Fibroblast of lung (primary cell): ENCODE measurements at regions not wholly inside any gene's neighbourhood (a gene's known extent, or its start where the extent isn't known, plus 50 kb on each side); places are given as distances from the start of the nearest gene placed in this dataset.

Experiments
- DNase-seq, 2 donors: peaks; one replicate each; pipeline versions ENCODE4 v3.0.0 to v3.0.0-alpha.2; 2010; ENCODE audit warnings: low read depth in 2 of 2
- H2AFZ ChIP-seq: 2 replicates; pipeline ENCODE4 v1.5.1; 2012; ENCODE audit warnings: low read length, control low read depth, inconsistent platforms
- H3K27ac ChIP-seq: 2 replicates; pipeline ENCODE4 v1.5.1; 2011; ENCODE audit warnings: low read length, control low read depth; ENCODE audit not compliant: insufficient read depth
- H3K27me3 ChIP-seq: 2 replicates; pipeline ENCODE4 v1.5.1; 2011; ENCODE audit warnings: mild to moderate bottlenecking, low read length; ENCODE audit not compliant: control insufficient read depth, insufficient read depth
- H3K36me3 ChIP-seq: 2 replicates; pipeline ENCODE4 v1.5.1; 2011; ENCODE audit warnings: low read length; ENCODE audit not compliant: control insufficient read depth, insufficient read depth
- H3K4me1 ChIP-seq: 2 replicates; pipeline ENCODE4 v1.5.1; 2011; ENCODE audit warnings: low read length; ENCODE audit not compliant: control insufficient read depth, insufficient read depth; ENCODE audit errors: extremely low read depth
- H3K4me2 ChIP-seq: 2 replicates; pipeline ENCODE4 v1.5.1; 2011; ENCODE audit warnings: low read length, control low read depth; ENCODE audit not compliant: insufficient read depth; ENCODE audit errors: extremely low read depth
- H3K4me3 ChIP-seq, 4 experiments: fragments of 200-600 bp in 1 of 4; sonication (generic) in 1 of 4; replicated peaks in 1 of 4; 2 replicates each; pipeline ENCODE4 v1.5.1; 2011 to 2016; ENCODE audit warnings: low read length in 4 of 4, low read depth in 3 of 4, mild to moderate bottlenecking in 3 of 4, control low read depth in 2 of 4, inconsistent platforms in 1 of 4, mixed read lengths in 1 of 4; ENCODE audit not compliant: insufficient read depth in 1 of 4; ENCODE audit errors: control extremely low read depth in 1 of 4
- H3K79me2 ChIP-seq: 2 replicates; pipeline ENCODE4 v1.5.1; 2012; ENCODE audit warnings: mild to moderate bottlenecking, low read length, inconsistent platforms; ENCODE audit not compliant: control insufficient read depth, insufficient read depth
- H3K9ac ChIP-seq: 2 replicates; pipeline ENCODE4 v1.5.1; 2011; ENCODE audit warnings: mild to moderate bottlenecking, low read length, control low read depth; ENCODE audit not compliant: insufficient read depth
- H3K9me3 ChIP-seq: 2 replicates; pipeline ENCODE4 v1.5.1; 2012; ENCODE audit warnings: low read depth, low read length; ENCODE audit not compliant: control insufficient read depth, insufficient read depth
- H4K20me1 ChIP-seq: 2 replicates; pipeline ENCODE4 v1.5.1; 2011; ENCODE audit warnings: low read length; ENCODE audit not compliant: control insufficient read depth, insufficient read depth; ENCODE audit errors: extremely low read depth
- EZH2 ChIP-seq: IDR thresholded peaks from 2 replicates; pipeline ENCODE4 v1.5.1; 2012; ENCODE audit warnings: low read length, control low read depth, mild to moderate bottlenecking; ENCODE audit errors: missing control alignments
- TF ChIP-seq, protein P1 (sequence below), 2 donors: IDR thresholded peaks in 1 of 2; conservative IDR thresholded peaks in 1 of 2; 1 replicate in 1 of 2; 2 replicates in 1 of 2; pipeline ENCODE4 v1.5.1; 2011 to 2012; ENCODE audit warnings: low read length in 2 of 2, control low read depth in 1 of 2, inconsistent platforms in 1 of 2, low read depth in 1 of 2, mild to moderate bottlenecking in 1 of 2

DNA sequence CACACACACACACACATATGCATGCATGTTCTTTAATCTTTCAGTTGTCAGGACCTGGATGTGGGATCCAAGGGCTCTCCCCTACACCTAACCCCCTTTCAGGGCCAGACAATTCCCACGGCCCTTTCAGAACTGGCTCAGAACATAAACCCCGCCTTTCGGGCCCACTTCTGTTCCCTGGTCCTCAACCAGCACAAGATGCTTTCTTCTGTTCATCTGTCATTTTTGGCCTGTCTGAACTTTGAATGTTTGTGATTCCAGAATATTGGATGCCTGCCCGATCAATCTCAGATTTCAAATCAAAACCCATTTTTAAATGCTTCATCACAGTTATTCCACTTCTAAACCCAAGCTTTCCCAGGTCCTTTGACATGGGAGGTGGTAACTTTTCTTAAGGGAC lies 167.3 kb downstream of the USP12 start:
- H3K9ac ChIP-seq, result no peak overlapping the region
- TF ChIP-seq EZH2, result no peak
- H3K9me3 ChIP-seq, result no peaks in the 10 kb centered on the region
- H3K36me3 ChIP-seq, result no peaks in the 10 kb centered on the region
- peaks cover 11% of the 10 kb centered on the region for H3K27me3 ChIP-seq
- no peak overlapping the region for H3K27ac ChIP-seq
- H3K79me2 ChIP-seq, result no peaks in the 10 kb centered on the region
- H2AFZ ChIP-seq, result no peak overlapping the region
- H4K20me1 ChIP-seq, result no peaks in the 10 kb centered on the region
- H3K4me3 ChIP-seq, result no peak overlapping the region
- DNase-seq, result no peak
- no peak overlapping the region for H3K4me2 ChIP-seq
- peaks cover 7% of the 10 kb centered on the region for H3K4me1 ChIP-seq

DNA sequence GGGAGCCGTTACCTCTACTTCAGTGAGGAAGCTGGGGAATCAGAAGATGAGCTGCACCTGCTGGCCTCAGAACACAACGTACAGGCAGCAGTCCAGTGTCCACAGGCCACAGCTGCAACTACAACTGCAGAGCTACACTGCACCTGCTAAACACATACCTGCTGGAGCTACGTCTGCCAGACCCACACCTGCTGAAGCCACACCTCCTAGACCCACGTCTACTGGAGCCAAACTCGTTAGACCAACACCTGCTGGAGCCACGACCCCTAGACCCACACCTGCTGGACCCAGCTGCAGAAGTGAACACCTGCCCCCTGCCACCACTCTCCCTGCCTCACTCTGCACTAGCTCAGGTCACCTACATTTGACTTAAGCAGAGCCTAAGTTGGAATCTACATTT lies 169.9 kb downstream of the USP12 start:
- Histone ChIP-seq H3K4me3 (no peak overlapping the region), H3K27ac (no peak overlapping the region), H3K27me3 (peaks cover 9% of the 10 kb centered on the region), H3K36me3 (no peaks in the 10 kb centered on the region), H3K9ac (no peak overlapping the region), H3K4me1 (peaks cover 7% of the 10 kb centered on the region), H3K79me2 (no peaks in the 10 kb centered on the region), H3K9me3 (no peaks in the 10 kb centered on the region), H4K20me1 (no peaks in the 10 kb centered on the region), H2AFZ (no peak overlapping the region), H3K4me2 (no peak overlapping the region)
- TF ChIP-seq, protein P1, sequence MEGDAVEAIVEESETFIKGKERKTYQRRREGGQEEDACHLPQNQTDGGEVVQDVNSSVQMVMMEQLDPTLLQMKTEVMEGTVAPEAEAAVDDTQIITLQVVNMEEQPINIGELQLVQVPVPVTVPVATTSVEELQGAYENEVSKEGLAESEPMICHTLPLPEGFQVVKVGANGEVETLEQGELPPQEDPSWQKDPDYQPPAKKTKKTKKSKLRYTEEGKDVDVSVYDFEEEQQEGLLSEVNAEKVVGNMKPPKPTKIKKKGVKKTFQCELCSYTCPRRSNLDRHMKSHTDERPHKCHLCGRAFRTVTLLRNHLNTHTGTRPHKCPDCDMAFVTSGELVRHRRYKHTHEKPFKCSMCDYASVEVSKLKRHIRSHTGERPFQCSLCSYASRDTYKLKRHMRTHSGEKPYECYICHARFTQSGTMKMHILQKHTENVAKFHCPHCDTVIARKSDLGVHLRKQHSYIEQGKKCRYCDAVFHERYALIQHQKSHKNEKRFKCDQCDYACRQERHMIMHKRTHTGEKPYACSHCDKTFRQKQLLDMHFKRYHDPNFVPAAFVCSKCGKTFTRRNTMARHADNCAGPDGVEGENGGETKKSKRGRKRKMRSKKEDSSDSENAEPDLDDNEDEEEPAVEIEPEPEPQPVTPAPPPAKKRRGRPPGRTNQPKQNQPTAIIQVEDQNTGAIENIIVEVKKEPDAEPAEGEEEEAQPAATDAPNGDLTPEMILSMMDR (conservative IDR thresholded peaks at IDR 0.05 in 1 of 2, IDR thresholded peaks at IDR 0.05 in 1 of 2; ENCODE audit: low read depth in 1 of 2, low read length in 2 of 2), result no peak
- no peak for TF ChIP-seq EZH2
- DNase-seq, result no peak

DNA sequence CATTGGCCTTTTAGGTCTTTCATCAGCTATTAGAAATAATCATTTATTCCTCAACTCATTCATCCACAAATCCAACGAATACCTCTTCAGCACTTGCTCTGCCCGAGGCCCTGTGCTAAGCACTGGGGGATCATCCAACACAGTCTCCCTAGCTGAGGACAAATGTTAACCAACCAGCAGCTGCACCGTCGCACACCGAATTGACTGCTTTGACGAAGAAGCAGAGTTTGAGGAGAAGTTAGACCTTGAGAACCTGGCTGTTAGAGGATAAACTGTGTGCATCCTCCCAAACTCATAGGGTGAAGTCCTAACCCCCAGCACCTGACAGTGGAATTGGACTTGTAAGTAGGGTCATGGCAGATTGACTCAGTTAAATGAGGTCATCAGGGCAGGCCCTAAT lies 170.9 kb downstream of the USP12 start:
- Histone ChIP-seq H3K9ac (no peak overlapping the region), H3K27ac (no peak overlapping the region), H2AFZ (no peak overlapping the region), H3K4me1 (peaks cover 3% of the 10 kb centered on the region), H3K4me2 (no peak overlapping the region), H3K79me2 (no peaks in the 10 kb centered on the region), H3K27me3 (peaks cover 4% of the 10 kb centered on the region), H3K9me3 (no peaks in the 10 kb centered on the region), H3K36me3 (no peaks in the 10 kb centered on the region), H3K4me3 (no peak overlapping the region), H4K20me1 (no peaks in the 10 kb centered on the region)
- TF ChIP-seq EZH2, result no peak
- TF ChIP-seq, protein P1 (conservative IDR thresholded peaks at IDR 0.05 in 1 of 2, IDR thresholded peaks at IDR 0.05 in 1 of 2; ENCODE audit: low read depth in 1 of 2, low read length in 2 of 2), result no peak
- DNase-seq, result no peak

DNA sequence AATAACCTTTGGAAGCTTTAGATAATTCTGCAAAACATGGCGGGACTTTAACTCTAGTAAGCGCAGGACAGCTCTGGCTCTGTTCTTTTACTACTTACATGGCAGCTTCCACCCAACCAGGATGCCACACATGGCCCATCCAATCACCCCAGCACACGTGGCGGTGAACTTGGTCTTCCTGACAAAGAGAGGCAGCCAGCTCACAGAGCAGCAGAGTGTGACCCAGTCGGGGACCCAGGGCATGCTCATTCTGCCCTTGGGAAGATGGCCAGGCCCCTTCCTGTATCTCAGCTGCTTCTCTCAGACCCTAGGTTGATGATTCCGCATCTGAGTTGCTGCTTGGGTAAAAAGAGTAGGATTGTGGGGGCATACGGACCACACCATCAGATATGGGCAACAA lies 172.1 kb downstream of the USP12 start:
- TF ChIP-seq EZH2, result no peak
- TF ChIP-seq, protein P1 (conservative IDR thresholded peaks at IDR 0.05 in 1 of 2, IDR thresholded peaks at IDR 0.05 in 1 of 2; ENCODE audit: low read depth in 1 of 2, low read length in 2 of 2), result no peak
- Histone ChIP-seq H3K36me3 (no peaks in the 10 kb centered on the region), H3K9me3 (no peaks in the 10 kb centered on the region)

More for the DNA sequence above, 172.1 kb downstream of the USP12 start:
- Histone ChIP-seq H3K27me3 (peaks cover 4% of the 10 kb centered on the region), H3K4me3 (no peak overlapping the region), H3K4me2 (no peak overlapping the region), H3K27ac (no peak overlapping the region), H3K4me1 (no peaks in the 10 kb centered on the region), H2AFZ (no peak overlapping the region), H4K20me1 (no peaks in the 10 kb centered on the region), H3K9ac (no peak overlapping the region), H3K79me2 (no peaks in the 10 kb centered on the region)
- DNase-seq, result no peak
